Suprapubic skin (tissue), 4 donors: ENCODE measurements at regions not wholly inside any gene's neighbourhood (a gene's known extent, or its start where the extent isn't known, plus 50 kb on each side); places are given as distances from the start of the nearest gene placed in this dataset.

ENCODE experiments used
- DNase-seq, 2 donors: peaks; one replicate each; pipeline ENCODE4 v3.0.0-alpha.2; 2019; ENCODE audit warnings: low spot score in 2 of 2
- H3K27ac ChIP-seq: fragments of 200-600 bp; sonication (generic); one replicate; pipeline ENCODE4 v1.5.1; 2019
- H3K27me3 ChIP-seq: fragments of 200-600 bp; sonication (generic); one replicate; pipeline ENCODE4 v1.5.1; 2019
- H3K36me3 ChIP-seq: fragments of 200-600 bp; sonication (generic); one replicate; pipeline ENCODE4 v1.5.1; 2019
- H3K4me1 ChIP-seq: fragments of 200-600 bp; sonication (generic); one replicate; pipeline ENCODE4 v1.5.1; 2019
- H3K4me3 ChIP-seq: fragments of 200-600 bp; sonication (generic); one replicate; pipeline ENCODE4 v1.5.1; 2019; ENCODE audit warnings: mild to moderate bottlenecking
- H3K9me3 ChIP-seq: fragments of 200-600 bp; sonication (generic); one replicate; pipeline ENCODE4 v1.5.1; 2019
- CTCF ChIP-seq, 2 donors: fragments of 200-600 bp in 1 of 2; fragments of 450-650 bp in 1 of 2; sonication (generic) in 1 of 2; IDR thresholded peaks; one replicate each; pipeline ENCODE4 v1.5.1; 2016 to 2019; ENCODE audit warnings: antibody characterized with exemption in 2 of 2, mild to moderate bottlenecking in 1 of 2, moderate library complexity in 1 of 2
- EP300 ChIP-seq: sonication (generic); formaldehyde crosslinking; IDR thresholded peaks from one replicate; pipeline ENCODE4 v1.6.1; 2017; ENCODE audit warnings: antibody characterized with exemption
- POLR2A ChIP-seq, 2 donors: fragments of 450-650 bp; IDR thresholded peaks; one replicate each; pipeline ENCODE4 v1.6.1; 2017; ENCODE audit warnings: antibody characterized with exemption in 2 of 2, mild to moderate bottlenecking in 2 of 2, moderate library complexity in 2 of 2
- POLR2AphosphoS5 ChIP-seq, 3 donors: sonication (generic); formaldehyde crosslinking; IDR thresholded peaks; one replicate each; pipeline ENCODE4 v1.6.1; 2017; ENCODE audit warnings: antibody characterized with exemption in 3 of 3
- WGBS: methylation state at CpG from one replicate; pipeline ENCODE4 v1.1.5; 2018; 5-methylcytosine and 5-hydroxymethylcytosine counted together

GRCh38 chr2:134170700-134171099, 83.2 kb upstream of the MGAT5 start:
- TF ChIP-seq POLR2AphosphoS5 (IDR thresholded peaks at IDR 0.05) = no peak
- peaks cover 22% of the 10 kb centered on the region for H3K4me1 ChIP-seq
- no peaks in the 10 kb centered on the region for H3K9me3 ChIP-seq
- no peak for DNase-seq
- no peak overlapping the region for H3K4me3 ChIP-seq
- H3K36me3 ChIP-seq = no peaks in the 10 kb centered on the region
- no peak overlapping the region for H3K27ac ChIP-seq
- H3K27me3 ChIP-seq = no peaks in the 10 kb centered on the region
- 72% methylated on average over 3 of the region's 3 CpGs for WGBS

GRCh38 chr2:134173338-134174016, 80.4 kb upstream of the MGAT5 start:
- Histone ChIP-seq H3K9me3 (no peaks in the 10 kb centered on the region), H3K27ac (no peak overlapping the region), H3K36me3 (no peaks in the 10 kb centered on the region), H3K4me3 (no peak overlapping the region), H3K4me1 (peaks cover 26% of the 10 kb centered on the region), H3K27me3 (no peaks in the 10 kb centered on the region)
- 48% methylated on average over 12 of the region's 14 CpGs for WGBS
- TF ChIP-seq EP300 (no peak), CTCF (IDR thresholded peaks at IDR 0.05) (no peak), POLR2A (IDR thresholded peaks at IDR 0.05) (no peak), POLR2AphosphoS5 (IDR thresholded peaks at IDR 0.05) (no peak)
- DNase-seq = no peak

GRCh38 chr2:134174711-134175110, 79.2 kb upstream of the MGAT5 start:
- H3K4me1 ChIP-seq = peaks cover 30% of the 10 kb centered on the region
- no peaks in the 10 kb centered on the region for H3K9me3 ChIP-seq
- no peaks in the 10 kb centered on the region for H3K36me3 ChIP-seq
- 94% methylated on average over 4 of the region's 5 CpGs for WGBS
- no peak overlapping the region for H3K27ac ChIP-seq
- TF ChIP-seq EP300 (no peak), POLR2A (IDR thresholded peaks at IDR 0.05) (no peak), POLR2AphosphoS5 (IDR thresholded peaks at IDR 0.05) (no peak), CTCF (IDR thresholded peaks at IDR 0.05) (no peak)
- no peak overlapping the region for H3K4me3 ChIP-seq
- H3K27me3 ChIP-seq = no peaks in the 10 kb centered on the region
- no peak for DNase-seq

- H3K27ac ChIP-seq = no peak overlapping the region
- no peaks in the 10 kb centered on the region for H3K9me3 ChIP-seq
- DNase-seq = no peak
- no peaks in the 10 kb centered on the region for H3K36me3 ChIP-seq
- no peak overlapping the region for H3K4me3 ChIP-seq
- WGBS = 81% methylated on average over 1 of the region's 1 CpG
- H3K27me3 ChIP-seq = no peaks in the 10 kb centered on the region
- H3K4me1 ChIP-seq = peaks cover 27% of the 10 kb centered on the region
- TF ChIP-seq POLR2AphosphoS5 (IDR thresholded peaks at IDR 0.05) (no peak), EP300 (no peak), CTCF (IDR thresholded peaks at IDR 0.05) (no peak), POLR2A (IDR thresholded peaks at IDR 0.05) (no peak)
These were observed 78.0 kb upstream of the MGAT5 start for GRCh38 chr2:134175834-134176233.

GRCh38 chr2:134177351-134177931, 76.4 kb upstream of the MGAT5 start:
- Histone ChIP-seq H3K27ac (no peak overlapping the region), H3K4me1 (peaks cover 27% of the 10 kb centered on the region)

More at GRCh38 chr2:134177351-134177931, 76.4 kb upstream of the MGAT5 start:
- no peak for DNase-seq
- Histone ChIP-seq H3K27me3 (no peaks in the 10 kb centered on the region), H3K9me3 (no peaks in the 10 kb centered on the region), H3K4me3 (no peak overlapping the region), H3K36me3 (no peaks in the 10 kb centered on the region)
- 85% methylated on average over 13 of the region's 13 CpGs for WGBS
- no peak for TF ChIP-seq POLR2AphosphoS5 (IDR thresholded peaks at IDR 0.05)
- no peak for TF ChIP-seq CTCF (IDR thresholded peaks at IDR 0.05)
- TF ChIP-seq POLR2A (IDR thresholded peaks at IDR 0.05) = no peak
- TF ChIP-seq EP300 = no peak
